ENCODE measurements at regions not wholly inside any gene's neighbourhood (a gene's known extent, or its start where the extent isn't known, plus 50 kb on each side); places are given as distances from the start of the nearest gene placed in this dataset.
"Not testable (repeated sequence)": the region's sequence is repeated elsewhere in the genome, so short reads cannot be mapped to it uniquely, and the experiment has no call there.

GRCh38 chr10:130707389-130707979 is 571.3 kb downstream of the GLRX3 start:
- no peak for DNase-seq

GRCh38 chr10:130708465-130709070 is 572.4 kb downstream of the GLRX3 start:
- no peak for DNase-seq

- no peak for DNase-seq
Measured at GRCh38 chr10:130709415-130709814, 573.2 kb downstream of the GLRX3 start.

GRCh38 chr10:130711072-130711471 is 574.9 kb downstream of the GLRX3 start:
- DNase-seq, result no peak

GRCh38 chr10:130713135-130713534 is 576.9 kb downstream of the GLRX3 start:
- no peak for DNase-seq

- no peak for DNase-seq
Measured at GRCh38 chr10:130713731-130714130, 577.5 kb downstream of the GLRX3 start.

GRCh38 chr10:130714742-130715467 is 578.7 kb downstream of the GLRX3 start:
- DNase-seq, result no peak

- no peak for DNase-seq
Measured at GRCh38 chr10:130715686-130716670, 579.8 kb downstream of the GLRX3 start.

GRCh38 chr10:130717083-130717482 is 580.9 kb downstream of the GLRX3 start:
- DNase-seq, result no peak

- not testable (repeated sequence) for DNase-seq
Measured at GRCh38 chr10:130718744-130719447, 582.7 kb downstream of the GLRX3 start.

- no peak for DNase-seq
Measured at GRCh38 chr10:130719448-130719752, 583.2 kb downstream of the GLRX3 start.

GRCh38 chr10:130720235-130720634 is 584.0 kb downstream of the GLRX3 start:
- no peak for DNase-seq

GRCh38 chr10:130721971-130722370 is 585.8 kb downstream of the GLRX3 start:
- no peak for DNase-seq

GRCh38 chr10:130723704-130724103 is 587.5 kb downstream of the GLRX3 start:
- no peak for DNase-seq

- DNase-seq, result no peak
Measured at GRCh38 chr10:130725474-130725970, 586.0 kb downstream of the TCERG1L start.

GRCh38 chr10:130726996-130727725 is 584.4 kb downstream of the TCERG1L start:
- no peak for DNase-seq

GRCh38 chr10:130727766-130728490 is 583.6 kb downstream of the TCERG1L start:
- DNase-seq, result no peak

GRCh38 chr10:130728531-130729215 is 582.8 kb downstream of the TCERG1L start:
- no peak for DNase-seq

- no peak for DNase-seq
Measured at GRCh38 chr10:130729876-130730275, 581.6 kb downstream of the TCERG1L start.

GRCh38 chr10:130737186-130737585 is 574.3 kb downstream of the TCERG1L start:
- no peak for DNase-seq
